OCI-LY3 (cell line): ENCODE measurements at regions not wholly inside any gene's neighbourhood (a gene's known extent, or its start where the extent isn't known, plus 50 kb on each side); places are given as distances from the start of the nearest gene placed in this dataset.

Source experiments
- H2AFZ ChIP-seq: fragments of 200-600, 300-600 bp; shearing (Covaris generic); 2 replicates; pipeline ENCODE4 v1.6.0; 2014; ENCODE audit warnings: antibody characterized with exemption, low read depth, low read length
- H3K27ac ChIP-seq: fragments of 200-600, 300-600 bp; sonication (generic); 2 replicates; pipeline ENCODE4 v1.5.1; 2014; ENCODE audit warnings: mild to moderate bottlenecking, low read length, moderate library complexity, mixed read lengths
- H3K27me3 ChIP-seq: fragments of 200-600, 300-600 bp; sonication (generic); 2 replicates; pipeline ENCODE4 v1.6.1; 2014; ENCODE audit warnings: low read depth, low read length, mixed read lengths
- H3K36me3 ChIP-seq: fragments of 200-600, 300-600 bp; sonication (generic); replicated peaks from 2 replicates; pipeline ENCODE3; 2014; ENCODE audit warnings: low read depth, low read length, mixed read lengths
- H3K4me1 ChIP-seq: fragments of 300-600, 200-600 bp; sonication (generic); 2 replicates; pipeline ENCODE4 v1.6.1; 2014; ENCODE audit warnings: low read length, mixed read lengths
- H3K4me2 ChIP-seq: fragments of 200-600, 300-600 bp; sonication (generic); 2 replicates; pipeline ENCODE4 v1.6.1; 2014; ENCODE audit warnings: low read length, mixed read lengths
- H3K4me3 ChIP-seq: fragments of 300-600, 200-600 bp; sonication (generic); 2 replicates; pipeline ENCODE4 v1.5.1; 2014; ENCODE audit warnings: antibody characterized with exemption, mild to moderate bottlenecking, low read length, moderate library complexity
- H3K79me2 ChIP-seq: fragments of 300-600, 200-600 bp; shearing (Covaris generic); 2 replicates; pipeline ENCODE4 v1.6.1; 2014; ENCODE audit warnings: mild to moderate bottlenecking, low read length, mixed read lengths
- H3K9ac ChIP-seq: fragments of 300-600, 200-600 bp; shearing (Covaris generic); 2 replicates; pipeline ENCODE4 v1.6.0; 2014; ENCODE audit warnings: mild to moderate bottlenecking, low read length, moderate library complexity
- H3K9me3 ChIP-seq: fragments of 200-600, 300-600 bp; shearing (Covaris generic); 2 replicates; pipeline ENCODE4 v1.6.1; 2014; ENCODE audit warnings: low read length, mixed read lengths; ENCODE audit not compliant: insufficient read depth
- H4K20me1 ChIP-seq: fragments of 200-600, 300-600 bp; sonication (generic); 2 replicates; pipeline ENCODE4 v1.6.1; 2016; ENCODE audit warnings: low read length, mixed read lengths; ENCODE audit not compliant: insufficient read depth
- CTCF ChIP-seq: fragments of 200-600, 300-600 bp; sonication (generic); IDR thresholded peaks from 2 replicates; pipeline ENCODE4 v1.5.1; 2014; ENCODE audit warnings: antibody characterized with exemption, low read length, low read depth
- EZH2phosphoT487 ChIP-seq: fragments of 200-600 bp; shearing (Covaris generic); IDR thresholded peaks from 2 replicates; pipeline ENCODE4 v1.6.1; 2018; ENCODE audit warnings: antibody characterized with exemption, mixed run types, low read depth

GRCh38 chr11:122441666-122442035 lies 213.9 kb upstream of the UBASH3B start:
- Histone ChIP-seq H3K27me3 (no peaks in the 10 kb centered on the region), H3K4me2 (no peak overlapping the region), H3K79me2 (no peaks in the 10 kb centered on the region), H2AFZ (no peak overlapping the region), H3K9ac (no peak overlapping the region), H4K20me1 (no peaks in the 10 kb centered on the region), H3K4me3 (no peak overlapping the region), H3K4me1 (no peaks in the 10 kb centered on the region), H3K27ac (no peak overlapping the region), H3K9me3 (no peaks in the 10 kb centered on the region), H3K36me3 (no peaks in the 10 kb centered on the region)
- TF ChIP-seq EZH2phosphoT487 (no peak), CTCF (no peak)

GRCh38 chr11:122440811-122441665 lies 214.5 kb upstream of the UBASH3B start:
- H3K27ac ChIP-seq = no peak overlapping the region
- H3K9ac ChIP-seq = no peak overlapping the region

GRCh38 chr11:122439866-122440810 lies 215.4 kb upstream of the UBASH3B start:
- TF ChIP-seq CTCF (no peak), EZH2phosphoT487 (no peak)
- Histone ChIP-seq H3K4me1 (no peaks in the 10 kb centered on the region), H3K9me3 (no peaks in the 10 kb centered on the region), H3K36me3 (no peaks in the 10 kb centered on the region), H3K9ac (no peak overlapping the region), H3K4me3 (no peak overlapping the region), H3K27me3 (no peaks in the 10 kb centered on the region), H3K79me2 (no peaks in the 10 kb centered on the region), H3K27ac (no peak overlapping the region), H3K4me2 (no peak overlapping the region), H4K20me1 (no peaks in the 10 kb centered on the region), H2AFZ (no peak overlapping the region)

More at GRCh38 chr11:122440811-122441665, 214.5 kb upstream of the UBASH3B start:
- Histone ChIP-seq H4K20me1 (no peaks in the 10 kb centered on the region), H3K27me3 (no peaks in the 10 kb centered on the region), H3K4me3 (no peak overlapping the region), H3K4me2 (no peak overlapping the region), H3K36me3 (no peaks in the 10 kb centered on the region), H3K4me1 (no peaks in the 10 kb centered on the region), H3K79me2 (no peaks in the 10 kb centered on the region), H3K9me3 (no peaks in the 10 kb centered on the region), H2AFZ (no peak overlapping the region)
- TF ChIP-seq EZH2phosphoT487 = no peak

- H3K9me3 ChIP-seq = no peaks in the 10 kb centered on the region
- TF ChIP-seq CTCF (no peak), EZH2phosphoT487 (no peak)
- H3K4me2 ChIP-seq = no peak overlapping the region
- no peak overlapping the region for H3K27ac ChIP-seq
- H3K79me2 ChIP-seq = no peaks in the 10 kb centered on the region
- H4K20me1 ChIP-seq = no peaks in the 10 kb centered on the region
- H3K27me3 ChIP-seq = no peaks in the 10 kb centered on the region
- H3K4me3 ChIP-seq = no peak overlapping the region
- H3K4me1 ChIP-seq = no peaks in the 10 kb centered on the region
- H2AFZ ChIP-seq = no peak overlapping the region
- no peak overlapping the region for H3K9ac ChIP-seq
- H3K36me3 ChIP-seq = no peaks in the 10 kb centered on the region
These were observed 219.3 kb upstream of the UBASH3B start for GRCh38 chr11:122436188-122436555.
